GM23338 (cell line): ENCODE measurements at regions not wholly inside any gene's neighbourhood (a gene's known extent, or its start where the extent isn't known, plus 50 kb on each side); places are given as distances from the start of the nearest gene placed in this dataset.

ENCODE experiments used
- ATAC-seq: fragments of 200-7000 bp; cut with Tn5 transposase; 3 replicates; pipeline ENCODE4 v1.9.1; 2020
- DNase-seq: peaks from one replicate; pipeline ENCODE4 v3.0.0-alpha.2; 2015; ENCODE audit warnings: low spot score
- H2AFZ ChIP-seq: fragments of 200-600 bp; sonication (generic); 2 replicates; pipeline ENCODE4 v1.8.0; 2016; ENCODE audit warnings: antibody characterized with exemption, mild to moderate bottlenecking, moderate library complexity
- H3F3A ChIP-seq: fragments of 200-600 bp; sonication (generic); replicated peaks from 2 replicates; pipeline ENCODE4 v1.8.0; 2017; ENCODE audit warnings: antibody characterized with exemption, mixed run types, low read depth
- H3K27ac ChIP-seq: fragments of 200-600 bp; sonication (generic); 2 replicates; pipeline ENCODE4 v1.6.1; 2016; ENCODE audit warnings: low read depth
- H3K27me3 ChIP-seq: fragments of 200-600 bp; sonication (generic); 2 replicates; pipeline ENCODE4 v1.8.0; 2016; ENCODE audit warnings: mild to moderate bottlenecking, mixed run types, moderate library complexity; ENCODE audit not compliant: insufficient read depth
- H3K36me3 ChIP-seq: fragments of 200-600 bp; sonication (generic); 2 replicates; pipeline ENCODE4 v1.8.0; 2016; ENCODE audit warnings: mild to moderate bottlenecking; ENCODE audit not compliant: insufficient read depth
- H3K4me1 ChIP-seq: fragments of 200-600 bp; sonication (generic); 2 replicates; pipeline ENCODE4 v1.8.0; 2016; ENCODE audit warnings: mild to moderate bottlenecking, moderate library complexity; ENCODE audit not compliant: insufficient read depth
- H3K4me2 ChIP-seq: fragments of 200-600 bp; sonication (generic); 2 replicates; pipeline ENCODE4 v1.7.1; 2017; ENCODE audit warnings: mixed run types
- H3K4me3 ChIP-seq: fragments of 200-600 bp; sonication (generic); 2 replicates; pipeline ENCODE4 v1.6.1; 2016; ENCODE audit warnings: mixed run types
- H3K79me2 ChIP-seq: fragments of 200-600 bp; sonication (generic); replicated peaks from 2 replicates; pipeline ENCODE4 v1.8.0; 2017; ENCODE audit warnings: mild to moderate bottlenecking; ENCODE audit not compliant: insufficient read depth
- H3K9me2 ChIP-seq: fragments of 200-600 bp; sonication (generic); 2 replicates; pipeline ENCODE4 v1.8.0; 2017; ENCODE audit not compliant: insufficient read depth
- H4K20me1 ChIP-seq: fragments of 200-600 bp; sonication (generic); replicated peaks from 2 replicates; pipeline ENCODE4 v1.8.0; 2017; ENCODE audit warnings: mild to moderate bottlenecking; ENCODE audit not compliant: insufficient read depth
- H3K27ac Mint-ChIP-seq: 2 replicates; pipeline ENCODE4 v1.8.0; 2020; ENCODE audit warnings: inconsistent platforms, mild to moderate bottlenecking, moderate library complexity, mixed read lengths
- H3K27me3 Mint-ChIP-seq: 3 replicates; pipeline ENCODE4 v1.8.0; 2022; ENCODE audit warnings: low read depth, mild to moderate bottlenecking, moderate library complexity, mixed read lengths, inconsistent platforms; ENCODE audit not compliant: insufficient read depth, poor library complexity
- H3K36me3 Mint-ChIP-seq: 3 replicates; pipeline ENCODE4 v1.8.0; 2021; ENCODE audit warnings: low read depth, mild to moderate bottlenecking, inconsistent platforms, moderate library complexity, mixed read lengths
- H3K4me1 Mint-ChIP-seq: 3 replicates; pipeline ENCODE4 v1.8.0; 2020; ENCODE audit warnings: mild to moderate bottlenecking, inconsistent platforms, mixed read lengths
- H3K4me3 Mint-ChIP-seq: 3 replicates; pipeline ENCODE4 v1.8.0; 2021; ENCODE audit warnings: moderate library complexity, mild to moderate bottlenecking, inconsistent platforms, mixed read lengths
- H3K9me3 Mint-ChIP-seq: 3 replicates; pipeline ENCODE4 v1.8.0; 2020; ENCODE audit warnings: moderate library complexity, mild to moderate bottlenecking, inconsistent platforms, mixed read lengths
- CREB1 ChIP-seq: fragments of 250-450 bp; sonication (Bioruptor Pico); IDR thresholded peaks from 2 replicates; pipeline ENCODE4 v1.5.0; 2020; ENCODE audit warnings: low read depth, mild to moderate bottlenecking, moderate library complexity
- EZH2 ChIP-seq: fragments of 200-600 bp; sonication (generic); IDR thresholded peaks from one replicate; pipeline ENCODE4 v1.8.0; 2017; ENCODE audit warnings: antibody characterized with exemption, mild to moderate bottlenecking, low read depth; ENCODE audit not compliant: unreplicated experiment
- JUNB ChIP-seq: IDR thresholded peaks from one replicate; pipeline ENCODE4 v1.6.1; 2016; ENCODE audit warnings: antibody characterized with exemption; ENCODE audit not compliant: unreplicated experiment
- NANOG ChIP-seq: IDR thresholded peaks from 2 replicates; pipeline ENCODE4 v1.6.1; 2016; ENCODE audit warnings: antibody characterized with exemption, borderline replicate concordance
- POLR2AphosphoS5 ChIP-seq: IDR thresholded peaks from 2 replicates; pipeline ENCODE4 v1.6.1; 2016; ENCODE audit warnings: antibody characterized with exemption, low read depth
- REST ChIP-seq: IDR thresholded peaks from one replicate; pipeline ENCODE4 v1.6.1; 2018; ENCODE audit warnings: antibody characterized with exemption; ENCODE audit not compliant: unreplicated experiment
- STAT1 ChIP-seq: IDR thresholded peaks from one replicate; pipeline ENCODE4 v1.6.1; 2016; ENCODE audit warnings: antibody characterized with exemption; ENCODE audit not compliant: unreplicated experiment
- TF ChIP-seq, protein P1 (sequence below): IDR thresholded peaks from 2 replicates; pipeline ENCODE4 v1.6.1; 2016; ENCODE audit warnings: antibody characterized with exemption
- TF ChIP-seq, protein P2 (sequence below): fragments of 250-450 bp; sonication (Bioruptor Pico); IDR thresholded peaks from 2 replicates; pipeline ENCODE4 v1.5.0; 2020; ENCODE audit warnings: mild to moderate bottlenecking, moderate library complexity

DNA sequence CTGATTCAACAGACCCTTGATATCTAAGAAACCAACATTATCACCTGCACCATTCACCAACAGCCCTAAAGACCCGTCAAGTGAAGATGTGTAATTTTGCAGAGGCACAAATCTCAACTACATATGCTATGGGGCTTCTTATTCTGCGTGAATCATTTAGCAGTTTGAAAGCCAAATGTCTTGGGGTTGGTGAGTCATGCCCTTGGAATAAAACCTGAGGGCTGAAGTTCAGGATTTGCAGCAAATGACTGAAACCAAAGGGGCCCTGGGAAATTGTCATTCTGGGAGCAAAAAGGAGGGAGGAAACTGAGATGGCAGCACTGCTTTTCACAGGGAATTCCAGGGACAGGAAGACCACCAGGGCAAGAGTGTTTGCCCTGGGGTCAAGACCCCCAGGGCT, 79.2 kb upstream of the TNR start:
- Mint-ChIP-seq H3K36me3 (peaks cover 4% of the 10 kb centered on the region; the same call in 2 of the 3 replicates), H3K9me3 (peaks cover 12% of the 10 kb centered on the region), H3K27ac (no peak overlapping the region), H3K4me1 (peaks cover 11% of the 10 kb centered on the region; the same call in 2 of the 3 replicates), H3K27me3 (peaks cover 5% of the 10 kb centered on the region), H3K4me3 (no peak overlapping the region)
- Histone ChIP-seq H3K4me3 (no peak overlapping the region), H3K79me2 (no peaks in the 10 kb centered on the region), H3K27ac (no peak overlapping the region), H3K36me3 (no peaks in the 10 kb centered on the region), H3K4me2 (no peak overlapping the region), H3K9me2 (0 out of 2 replicates have a peak, but pooled peaks cover 2% of the 10 kb centered on the region), H3K4me1 (peaks cover 7% of the 10 kb centered on the region), H4K20me1 (no peaks in the 10 kb centered on the region), H3K27me3 (no peaks in the 10 kb centered on the region), H2AFZ (no peak overlapping the region), H3F3A (no peaks in the 10 kb centered on the region)
- ATAC-seq (no peak), DNase-seq (no peak)
- TF ChIP-seq POLR2AphosphoS5, result no peak
- TF ChIP-seq, protein P1, sequence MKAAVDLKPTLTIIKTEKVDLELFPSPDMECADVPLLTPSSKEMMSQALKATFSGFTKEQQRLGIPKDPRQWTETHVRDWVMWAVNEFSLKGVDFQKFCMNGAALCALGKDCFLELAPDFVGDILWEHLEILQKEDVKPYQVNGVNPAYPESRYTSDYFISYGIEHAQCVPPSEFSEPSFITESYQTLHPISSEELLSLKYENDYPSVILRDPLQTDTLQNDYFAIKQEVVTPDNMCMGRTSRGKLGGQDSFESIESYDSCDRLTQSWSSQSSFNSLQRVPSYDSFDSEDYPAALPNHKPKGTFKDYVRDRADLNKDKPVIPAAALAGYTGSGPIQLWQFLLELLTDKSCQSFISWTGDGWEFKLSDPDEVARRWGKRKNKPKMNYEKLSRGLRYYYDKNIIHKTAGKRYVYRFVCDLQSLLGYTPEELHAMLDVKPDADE, result no peak
- TF ChIP-seq JUNB, result no peak
- no peak for TF ChIP-seq EZH2
- no peak for TF ChIP-seq CREB1 (CRISPR knock-in tag)

DNA sequence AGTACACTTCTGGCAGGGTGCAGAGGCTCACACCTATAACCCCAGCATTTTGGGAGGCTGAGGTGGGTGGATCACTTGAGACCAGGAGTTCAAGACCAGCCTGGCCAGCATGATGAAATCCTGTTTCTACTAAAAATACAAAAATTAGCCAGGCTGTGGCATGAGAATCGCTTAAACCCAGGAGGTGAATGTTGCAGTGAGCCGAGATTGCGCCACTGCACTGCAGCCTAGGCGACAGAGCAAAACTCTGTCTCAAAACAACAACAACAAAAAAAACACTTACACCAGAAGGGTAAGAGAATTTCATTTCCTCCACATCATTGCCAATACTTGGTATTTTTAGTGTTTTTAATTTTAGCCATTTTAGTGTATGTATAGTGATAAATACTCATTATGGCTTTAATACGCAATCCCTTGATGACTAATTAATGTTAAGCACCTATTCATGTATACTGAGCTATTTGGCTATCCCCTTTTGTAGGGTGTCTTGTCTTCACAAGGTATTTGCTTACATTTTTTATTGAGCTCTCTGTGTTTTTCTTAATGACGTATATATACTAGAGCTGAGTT, 77.1 kb upstream of the TNR start:
- no peak for ATAC-seq
- Mint-ChIP-seq H3K27me3 (peaks cover 3% of the 10 kb centered on the region), H3K27ac (no peak overlapping the region), H3K9me3 (peaks cover 10% of the 10 kb centered on the region), H3K4me3 (no peak overlapping the region), H3K36me3 (peaks cover 3% of the 10 kb centered on the region; the same call in 2 of the 3 replicates), H3K4me1 (peaks cover 11% of the 10 kb centered on the region; the same call in 2 of the 3 replicates)
- H3K4me1 ChIP-seq, result peaks cover 7% of the 10 kb centered on the region
- H3K4me2 ChIP-seq, result no peak overlapping the region
- H4K20me1 ChIP-seq, result no peaks in the 10 kb centered on the region
- H3K27me3 ChIP-seq, result no peaks in the 10 kb centered on the region
- no peaks in the 10 kb centered on the region for H3F3A ChIP-seq
- no peak overlapping the region for H3K27ac ChIP-seq
- H3K79me2 ChIP-seq, result no peaks in the 10 kb centered on the region
- H3K9me2 ChIP-seq, result no peaks in the 10 kb centered on the region
- no peak overlapping the region for H3K4me3 ChIP-seq
- no peaks in the 10 kb centered on the region for H3K36me3 ChIP-seq
- DNase-seq, result no peak
- no peak overlapping the region for H2AFZ ChIP-seq
- TF ChIP-seq, protein P1, result no peak
- TF ChIP-seq REST (no peak), NANOG (no peak), STAT1 (no peak), JUNB (no peak)
- TF ChIP-seq, protein P2, sequence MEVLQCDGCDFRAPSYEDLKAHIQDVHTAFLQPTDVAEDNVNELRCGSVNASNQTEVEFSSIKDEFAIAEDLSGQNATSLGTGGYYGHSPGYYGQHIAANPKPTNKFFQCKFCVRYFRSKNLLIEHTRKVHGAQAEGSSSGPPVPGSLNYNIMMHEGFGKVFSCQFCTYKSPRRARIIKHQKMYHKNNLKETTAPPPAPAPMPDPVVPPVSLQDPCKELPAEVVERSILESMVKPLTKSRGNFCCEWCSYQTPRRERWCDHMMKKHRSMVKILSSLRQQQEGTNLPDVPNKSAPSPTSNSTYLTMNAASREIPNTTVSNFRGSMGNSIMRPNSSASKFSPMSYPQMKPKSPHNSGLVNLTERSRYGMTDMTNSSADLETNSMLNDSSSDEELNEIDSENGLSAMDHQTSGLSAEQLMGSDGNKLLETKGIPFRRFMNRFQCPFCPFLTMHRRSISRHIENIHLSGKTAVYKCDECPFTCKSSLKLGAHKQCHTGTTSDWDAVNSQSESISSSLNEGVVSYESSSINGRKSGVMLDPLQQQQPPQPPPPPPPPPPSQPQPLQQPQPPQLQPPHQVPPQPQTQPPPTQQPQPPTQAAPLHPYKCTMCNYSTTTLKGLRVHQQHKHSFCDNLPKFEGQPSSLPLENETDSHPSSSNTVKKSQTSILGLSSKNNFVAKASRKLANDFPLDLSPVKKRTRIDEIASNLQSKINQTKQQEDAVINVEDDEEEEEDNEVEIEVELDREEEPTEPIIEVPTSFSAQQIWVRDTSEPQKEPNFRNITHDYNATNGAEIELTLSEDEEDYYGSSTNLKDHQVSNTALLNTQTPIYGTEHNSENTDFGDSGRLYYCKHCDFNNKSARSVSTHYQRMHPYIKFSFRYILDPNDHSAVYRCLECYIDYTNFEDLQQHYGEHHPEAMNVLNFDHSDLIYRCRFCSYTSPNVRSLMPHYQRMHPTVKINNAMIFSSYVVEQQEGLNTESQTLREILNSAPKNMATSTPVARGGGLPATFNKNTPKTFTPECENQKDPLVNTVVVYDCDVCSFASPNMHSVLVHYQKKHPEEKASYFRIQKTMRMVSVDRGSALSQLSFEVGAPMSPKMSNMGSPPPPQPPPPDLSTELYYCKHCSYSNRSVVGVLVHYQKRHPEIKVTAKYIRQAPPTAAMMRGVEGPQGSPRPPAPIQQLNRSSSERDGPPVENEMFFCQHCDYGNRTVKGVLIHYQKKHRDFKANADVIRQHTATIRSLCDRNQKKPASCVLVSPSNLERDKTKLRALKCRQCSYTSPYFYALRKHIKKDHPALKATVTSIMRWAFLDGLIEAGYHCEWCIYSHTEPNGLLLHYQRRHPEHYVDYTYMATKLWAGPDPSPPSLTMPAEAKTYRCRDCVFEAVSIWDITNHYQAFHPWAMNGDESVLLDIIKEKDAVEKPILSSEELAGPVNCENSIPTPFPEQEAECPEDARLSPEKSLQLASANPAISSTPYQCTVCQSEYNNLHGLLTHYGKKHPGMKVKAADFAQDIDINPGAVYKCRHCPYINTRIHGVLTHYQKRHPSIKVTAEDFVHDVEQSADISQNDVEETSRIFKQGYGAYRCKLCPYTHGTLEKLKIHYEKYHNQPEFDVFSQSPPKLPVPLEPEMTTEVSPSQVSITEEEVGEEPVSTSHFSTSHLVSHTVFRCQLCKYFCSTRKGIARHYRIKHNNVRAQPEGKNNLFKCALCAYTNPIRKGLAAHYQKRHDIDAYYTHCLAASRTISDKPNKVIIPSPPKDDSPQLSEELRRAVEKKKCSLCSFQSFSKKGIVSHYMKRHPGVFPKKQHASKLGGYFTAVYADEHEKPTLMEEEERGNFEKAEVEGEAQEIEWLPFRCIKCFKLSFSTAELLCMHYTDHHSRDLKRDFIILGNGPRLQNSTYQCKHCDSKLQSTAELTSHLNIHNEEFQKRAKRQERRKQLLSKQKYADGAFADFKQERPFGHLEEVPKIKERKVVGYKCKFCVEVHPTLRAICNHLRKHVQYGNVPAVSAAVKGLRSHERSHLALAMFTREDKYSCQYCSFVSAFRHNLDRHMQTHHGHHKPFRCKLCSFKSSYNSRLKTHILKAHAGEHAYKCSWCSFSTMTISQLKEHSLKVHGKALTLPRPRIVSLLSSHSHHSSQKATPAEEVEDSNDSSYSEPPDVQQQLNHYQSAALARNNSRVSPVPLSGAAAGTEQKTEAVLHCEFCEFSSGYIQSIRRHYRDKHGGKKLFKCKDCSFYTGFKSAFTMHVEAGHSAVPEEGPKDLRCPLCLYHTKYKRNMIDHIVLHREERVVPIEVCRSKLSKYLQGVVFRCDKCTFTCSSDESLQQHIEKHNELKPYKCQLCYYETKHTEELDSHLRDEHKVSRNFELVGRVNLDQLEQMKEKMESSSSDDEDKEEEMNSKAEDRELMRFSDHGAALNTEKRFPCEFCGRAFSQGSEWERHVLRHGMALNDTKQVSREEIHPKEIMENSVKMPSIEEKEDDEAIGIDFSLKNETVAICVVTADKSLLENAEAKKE, result no peak
